Hepatic stellate cell (primary cell): ENCODE measurements at regions not wholly inside any gene's neighbourhood (a gene's known extent, or its start where the extent isn't known, plus 50 kb on each side); places are given as distances from the start of the nearest gene placed in this dataset.
"Not testable (repeated sequence)": the region's sequence is repeated elsewhere in the genome, so short reads cannot be mapped to it uniquely, and the experiment has no call there.

ENCODE experiments used
- DNase-seq: peaks from one replicate; pipeline ENCODE4 v3.0.0; 2011; ENCODE audit warnings: low spot score

DNA sequence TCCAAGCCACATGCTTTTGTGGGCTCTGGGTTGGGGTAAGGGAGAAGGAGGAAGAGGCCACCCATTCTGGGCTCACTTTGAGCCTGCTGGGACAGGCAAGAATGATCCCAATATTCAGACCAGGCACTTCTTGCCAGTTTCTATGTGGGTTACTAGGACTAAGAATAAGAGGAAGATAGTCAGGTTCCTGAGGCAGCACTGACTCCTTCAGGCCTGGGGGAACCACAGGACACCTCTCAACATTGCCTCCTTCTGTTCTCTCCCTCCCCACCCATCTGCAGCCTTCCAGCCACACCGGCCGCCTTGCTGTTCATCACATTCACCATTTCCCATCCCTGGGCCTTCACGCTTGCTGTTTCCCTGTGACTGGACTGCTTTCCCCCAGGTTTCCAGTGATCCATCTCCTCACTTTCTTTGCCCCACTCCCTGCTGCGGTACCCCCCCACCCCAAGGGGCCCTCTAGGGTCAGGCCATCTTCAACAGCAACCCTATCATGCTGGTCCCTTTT, 69.2 kb upstream of the SIRPA start:
- no peak for DNase-seq

- DNase-seq: peak; percentile 68
Measured at GRCh38 chr20:1825507-1825906, 69.7 kb upstream of the SIRPA start.

- DNase-seq: no peak
Measured at GRCh38 chr20:1824834-1825233, 70.4 kb upstream of the SIRPA start.

DNA sequence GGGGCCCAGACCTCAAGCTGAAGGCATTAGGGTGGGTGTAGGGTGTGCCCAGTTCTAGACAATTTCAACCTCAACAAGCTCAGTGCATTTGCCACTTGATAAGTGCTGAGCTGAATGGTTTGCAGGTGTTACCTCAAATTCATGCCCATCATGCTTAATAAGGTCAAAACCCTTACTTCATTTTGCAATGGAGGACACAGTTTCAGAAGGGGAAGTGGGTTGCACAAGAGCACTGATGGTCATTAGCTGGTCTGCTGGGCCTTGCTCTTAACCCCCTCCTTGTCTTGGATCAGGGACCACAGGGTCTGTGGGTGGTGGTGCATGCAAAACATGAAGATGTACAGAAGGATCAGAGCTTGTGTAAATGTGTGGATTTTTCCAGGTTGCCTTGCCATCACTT, 71.0 kb upstream of the SIRPA start:
- DNase-seq: no peak

DNA sequence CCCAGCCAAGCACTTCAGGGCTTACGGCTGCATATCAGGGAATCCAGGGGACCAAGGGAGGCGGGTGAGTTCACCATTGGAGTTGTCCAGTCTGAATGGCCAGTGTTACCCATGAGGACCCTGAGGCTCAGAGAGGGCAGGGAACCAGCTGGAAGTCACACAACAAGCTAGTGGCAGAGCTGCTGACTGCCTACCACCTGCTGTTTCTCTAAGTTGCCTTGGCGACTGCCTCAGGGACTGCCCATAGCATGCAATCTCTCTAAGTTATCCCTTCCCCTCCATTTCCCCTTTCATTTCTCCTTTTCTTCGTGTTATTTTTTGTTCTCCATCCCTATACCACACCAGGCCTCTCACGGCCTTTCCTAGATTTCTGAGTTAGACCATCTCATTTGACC, 71.8 kb upstream of the SIRPA start:
- DNase-seq: no peak

DNA sequence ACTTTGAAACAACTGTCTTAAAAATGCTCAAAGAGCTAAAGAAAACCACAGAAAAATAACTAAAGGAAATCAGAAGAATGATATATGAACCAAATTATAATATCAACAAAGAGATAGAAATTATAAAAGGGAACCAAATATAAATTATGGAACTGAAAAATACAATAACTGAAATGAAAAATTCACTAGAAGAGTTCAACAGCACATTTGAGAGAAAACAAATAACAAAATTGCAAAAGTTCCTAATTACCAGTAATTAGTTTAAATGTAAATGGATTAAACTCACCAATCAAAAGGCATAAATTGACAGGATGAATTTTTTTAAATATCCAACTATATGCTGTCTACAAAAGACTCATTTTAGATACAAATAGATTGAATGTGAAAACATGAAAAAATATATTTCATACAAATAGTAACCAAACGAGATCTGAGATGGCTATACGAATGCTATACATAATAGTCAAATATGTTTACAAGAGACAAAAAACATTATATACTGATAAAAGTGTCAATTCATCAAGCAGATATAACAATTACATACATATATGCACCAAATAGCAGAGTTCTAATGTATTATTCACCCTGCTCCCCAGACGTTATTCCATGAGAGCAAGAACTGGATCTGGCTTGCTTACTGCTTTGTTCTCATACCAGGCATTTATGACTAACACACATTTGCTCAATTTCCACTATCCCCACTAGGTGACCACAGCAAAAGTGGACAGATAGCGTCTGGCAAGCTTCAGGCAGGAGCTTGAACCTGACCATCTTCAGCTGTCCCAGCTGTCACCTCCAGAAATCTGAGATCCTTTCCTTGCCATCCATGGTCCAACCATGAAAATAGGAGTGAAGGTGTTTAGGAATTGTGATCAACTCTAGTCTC, 72.4 kb upstream of the SIRPA start:
- DNase-seq: no peak

- DNase-seq: peak; percentile 74
Measured at GRCh38 chr20:1820138-1821079, 74.8 kb upstream of the SIRPA start.

- DNase-seq: no peak
Measured at GRCh38 chr20:1819311-1820137, 75.7 kb upstream of the SIRPA start.

- no peak for DNase-seq
Measured at GRCh38 chr20:1818895-1819294, 76.3 kb upstream of the SIRPA start.

DNA sequence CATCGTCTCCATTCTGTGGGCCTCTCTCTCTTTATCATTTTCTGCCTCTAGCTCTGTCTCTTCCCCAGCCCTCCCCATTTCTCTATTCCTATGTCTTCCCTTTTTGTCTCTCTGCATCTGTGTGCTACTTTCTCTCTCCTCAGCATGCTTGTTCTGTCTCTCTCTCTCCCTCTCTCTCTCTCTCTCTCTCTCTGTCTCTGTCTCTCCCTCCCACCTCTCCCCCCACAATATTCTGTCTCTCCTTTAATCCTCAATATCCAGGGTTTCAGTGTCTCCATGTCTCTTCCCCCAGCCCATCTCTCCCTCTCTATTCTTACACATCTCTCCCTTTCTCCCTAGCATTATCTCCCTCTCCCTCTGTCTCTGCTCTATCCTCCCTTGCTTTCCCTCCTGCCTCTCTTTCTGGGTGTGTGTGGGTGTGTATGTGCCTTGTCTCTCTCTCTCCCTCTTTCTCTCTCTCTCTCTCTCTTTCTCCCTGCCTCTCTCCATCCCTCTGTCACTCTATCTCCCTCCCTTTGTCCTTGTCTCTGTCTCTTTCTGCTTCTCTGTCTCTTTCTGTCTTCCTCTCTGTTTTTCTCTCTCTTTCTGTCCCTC, 76.9 kb upstream of the SIRPA start:
- no peak for DNase-seq

GRCh38 chr20:1817577-1818211, 77.5 kb upstream of the SIRPA start:
- no peak for DNase-seq

- DNase-seq: no peak
Measured at GRCh38 chr20:1816384-1817381, 78.5 kb upstream of the SIRPA start.

- no peak for DNase-seq
Measured at GRCh38 chr20:1815502-1816085, 79.6 kb upstream of the SIRPA start.

DNA sequence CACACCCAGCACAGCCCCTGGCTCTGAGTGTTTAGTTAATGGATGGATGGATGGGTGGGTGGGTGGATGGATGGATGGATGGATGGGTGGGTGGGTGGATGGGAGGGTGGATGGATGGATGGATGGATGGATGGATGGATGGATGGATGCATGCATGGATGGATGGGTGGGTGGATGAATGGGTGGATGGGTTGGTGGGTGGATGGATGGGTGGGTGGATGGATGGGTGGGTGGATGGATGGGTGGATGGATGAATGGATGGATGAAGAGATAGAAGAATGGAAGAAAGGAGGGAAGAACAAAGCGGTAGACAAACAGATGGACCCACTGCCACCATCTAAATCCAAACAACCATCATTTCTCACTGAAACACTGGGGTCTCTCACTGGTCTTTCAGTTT, 80.3 kb upstream of the SIRPA start:
- DNase-seq: not testable (repeated sequence)

- no peak for DNase-seq
Measured at GRCh38 chr20:1813674-1814635, 81.3 kb upstream of the SIRPA start.

GRCh38 chr20:1813101-1813529, 82.1 kb upstream of the SIRPA start:
- peak; percentile 77 for DNase-seq

- no peak for DNase-seq
Measured at GRCh38 chr20:1811621-1812498, 83.3 kb upstream of the SIRPA start.
